ENCODE measurements at regions not wholly inside any gene's neighbourhood (a gene's known extent, or its start where the extent isn't known, plus 50 kb on each side); places are given as distances from the start of the nearest gene placed in this dataset.

DNA sequence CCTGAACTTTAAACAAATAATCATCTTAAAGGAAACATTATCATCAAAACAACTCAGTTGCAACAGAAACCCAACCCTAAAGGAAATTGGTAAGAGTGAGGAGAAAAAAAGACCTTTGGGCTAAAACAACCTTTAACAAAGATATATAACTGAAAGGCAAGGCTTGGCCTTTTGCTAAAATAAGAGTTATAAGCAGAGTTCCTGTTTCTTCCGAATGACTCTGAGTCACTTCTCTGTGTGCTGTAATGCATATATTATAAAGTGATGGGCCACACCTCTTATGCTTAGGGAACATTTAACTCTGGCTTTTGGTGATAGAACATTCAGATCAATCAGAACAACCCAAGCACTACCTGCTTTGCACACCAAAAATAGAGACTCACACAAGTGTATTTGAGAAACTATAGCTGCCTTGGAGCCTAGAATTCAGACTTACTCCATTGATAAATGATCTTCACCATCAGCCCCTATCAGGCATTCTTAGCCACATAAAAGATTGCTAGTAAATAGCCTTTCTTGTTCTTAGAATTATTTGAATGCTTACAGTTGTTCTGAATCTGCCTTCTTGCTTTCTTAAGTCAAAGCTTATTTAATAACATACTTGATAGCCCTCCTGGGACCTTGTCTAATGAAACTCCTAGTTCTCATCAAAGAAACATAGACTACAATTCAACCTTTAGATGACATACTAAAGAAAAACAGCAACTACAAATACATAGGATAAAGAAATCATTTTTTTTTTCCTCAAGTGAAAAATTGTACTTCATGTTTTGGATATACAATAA is 294.2 kb upstream of the SEMA6D start:
- Histone ChIP-seq H3K9ac (ENCODE audit: low read depth in 1 of 2, low read length in 2 of 2) (no peak overlapping the region), H3K9me3 (ENCODE audit: control insufficient read depth in 2 of 2, low read length in 2 of 2) (no peaks in the 10 kb centered on the region), H3K36me3 (ENCODE audit: control insufficient read depth in 2 of 2, insufficient read depth in 2 of 2, low read length in 2 of 2) (no peaks in the 10 kb centered on the region), H3K4me1 (ENCODE audit: control insufficient read depth in 2 of 2, insufficient read depth in 2 of 2, low read length in 2 of 2) (no peaks in the 10 kb centered on the region), H3K27me3 (ENCODE audit: control insufficient read depth in 2 of 2, insufficient read depth in 2 of 2, low read length in 2 of 2) (no peaks in the 10 kb centered on the region), H3K27ac (ENCODE audit: low read depth in 2 of 2, low read length in 2 of 2) (no peak overlapping the region), H3K4me3 (ENCODE audit: low read length in 2 of 2) (no peak overlapping the region)

DNA sequence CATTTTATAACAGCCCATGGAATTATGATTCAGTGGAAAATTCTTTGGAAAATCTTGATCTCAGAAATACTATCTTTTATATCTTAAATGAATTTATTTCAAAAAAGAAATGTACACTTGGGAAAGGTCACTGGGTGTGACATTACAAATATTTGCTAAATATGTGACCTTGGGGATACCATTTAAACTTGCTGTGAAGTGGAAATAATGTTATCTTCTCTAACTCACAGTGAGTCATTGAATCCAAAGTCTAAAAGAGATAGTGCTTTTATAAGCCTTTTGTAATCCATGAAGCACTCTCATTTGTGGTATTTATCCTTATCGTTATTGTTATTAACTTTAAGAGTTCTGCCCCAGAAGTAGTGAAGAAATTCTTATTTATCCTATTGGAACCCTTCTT is 289.8 kb upstream of the SEMA6D start:
- Histone ChIP-seq H3K4me1 (ENCODE audit: control insufficient read depth in 2 of 2, insufficient read depth in 2 of 2, low read length in 2 of 2) (no peaks in the 10 kb centered on the region), H3K27ac (ENCODE audit: low read depth in 2 of 2, low read length in 2 of 2) (no peak overlapping the region), H3K27me3 (ENCODE audit: control insufficient read depth in 2 of 2, insufficient read depth in 2 of 2, low read length in 2 of 2) (no peaks in the 10 kb centered on the region), H3K4me3 (ENCODE audit: low read length in 2 of 2) (no peak overlapping the region), H3K9ac (ENCODE audit: low read depth in 1 of 2, low read length in 2 of 2) (no peak overlapping the region), H3K36me3 (ENCODE audit: control insufficient read depth in 2 of 2, insufficient read depth in 2 of 2, low read length in 2 of 2) (no peaks in the 10 kb centered on the region), H3K9me3 (ENCODE audit: control insufficient read depth in 2 of 2, low read length in 2 of 2) (no peaks in the 10 kb centered on the region)

GRCh38 chr15:47429376-47429775 is 287.9 kb upstream of the SEMA6D start:
- Histone ChIP-seq H3K27ac (ENCODE audit: low read depth in 2 of 2, low read length in 2 of 2) (no peak overlapping the region), H3K27me3 (ENCODE audit: control insufficient read depth in 2 of 2, insufficient read depth in 2 of 2, low read length in 2 of 2) (no peaks in the 10 kb centered on the region), H3K36me3 (ENCODE audit: control insufficient read depth in 2 of 2, insufficient read depth in 2 of 2, low read length in 2 of 2) (no peaks in the 10 kb centered on the region), H3K4me1 (ENCODE audit: control insufficient read depth in 2 of 2, insufficient read depth in 2 of 2, low read length in 2 of 2) (no peaks in the 10 kb centered on the region), H3K9ac (ENCODE audit: low read depth in 1 of 2, low read length in 2 of 2) (no peak overlapping the region), H3K4me3 (ENCODE audit: low read length in 2 of 2) (no peak overlapping the region), H3K9me3 (ENCODE audit: control insufficient read depth in 2 of 2, low read length in 2 of 2) (no peaks in the 10 kb centered on the region)

DNA sequence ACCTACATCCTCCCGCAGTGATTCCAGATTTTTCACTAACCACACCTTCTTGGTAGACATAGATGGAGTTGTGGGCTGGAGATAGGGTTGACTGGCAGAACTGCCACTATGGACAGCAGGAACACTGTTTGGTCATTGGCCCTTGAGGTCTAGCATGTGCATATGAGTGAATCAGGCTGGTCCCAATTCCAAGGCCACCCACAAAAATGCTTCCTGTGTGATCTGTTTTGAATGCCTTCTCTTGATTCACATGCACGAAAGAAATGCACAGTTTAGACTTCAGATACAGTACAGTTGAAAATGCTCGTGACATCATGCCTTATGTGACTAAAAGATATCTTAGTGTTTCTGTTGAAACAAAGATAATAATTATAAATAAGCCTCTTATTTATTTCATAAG is 285.8 kb upstream of the SEMA6D start:
- Histone ChIP-seq H3K4me1 (ENCODE audit: control insufficient read depth in 2 of 2, insufficient read depth in 2 of 2, low read length in 2 of 2) (no peaks in the 10 kb centered on the region), H3K9ac (ENCODE audit: low read depth in 1 of 2, low read length in 2 of 2) (no peak overlapping the region), H3K36me3 (ENCODE audit: control insufficient read depth in 2 of 2, insufficient read depth in 2 of 2, low read length in 2 of 2) (no peaks in the 10 kb centered on the region), H3K27ac (ENCODE audit: low read depth in 2 of 2, low read length in 2 of 2) (no peak overlapping the region), H3K9me3 (ENCODE audit: control insufficient read depth in 2 of 2, low read length in 2 of 2) (no peaks in the 10 kb centered on the region), H3K27me3 (ENCODE audit: control insufficient read depth in 2 of 2, insufficient read depth in 2 of 2, low read length in 2 of 2) (no peaks in the 10 kb centered on the region), H3K4me3 (ENCODE audit: low read length in 2 of 2) (no peak overlapping the region)

- no peaks in the 10 kb centered on the region for H3K9me3 ChIP-seq (ENCODE audit: control insufficient read depth in 2 of 2, low read length in 2 of 2)
- H3K27me3 ChIP-seq (ENCODE audit: control insufficient read depth in 2 of 2, insufficient read depth in 2 of 2, low read length in 2 of 2) = no peaks in the 10 kb centered on the region
- no peak overlapping the region for H3K27ac ChIP-seq (ENCODE audit: low read depth in 2 of 2, low read length in 2 of 2)
- no peak overlapping the region for H3K4me3 ChIP-seq (ENCODE audit: low read length in 2 of 2)
- H3K4me1 ChIP-seq (ENCODE audit: control insufficient read depth in 2 of 2, insufficient read depth in 2 of 2, low read length in 2 of 2) = no peaks in the 10 kb centered on the region
- no peaks in the 10 kb centered on the region for H3K36me3 ChIP-seq (ENCODE audit: control insufficient read depth in 2 of 2, insufficient read depth in 2 of 2, low read length in 2 of 2)
- no peak overlapping the region for H3K9ac ChIP-seq (ENCODE audit: low read depth in 1 of 2, low read length in 2 of 2)
Observed at GRCh38 chr15:47432826-47433225, 284.5 kb upstream of the SEMA6D start.

DNA sequence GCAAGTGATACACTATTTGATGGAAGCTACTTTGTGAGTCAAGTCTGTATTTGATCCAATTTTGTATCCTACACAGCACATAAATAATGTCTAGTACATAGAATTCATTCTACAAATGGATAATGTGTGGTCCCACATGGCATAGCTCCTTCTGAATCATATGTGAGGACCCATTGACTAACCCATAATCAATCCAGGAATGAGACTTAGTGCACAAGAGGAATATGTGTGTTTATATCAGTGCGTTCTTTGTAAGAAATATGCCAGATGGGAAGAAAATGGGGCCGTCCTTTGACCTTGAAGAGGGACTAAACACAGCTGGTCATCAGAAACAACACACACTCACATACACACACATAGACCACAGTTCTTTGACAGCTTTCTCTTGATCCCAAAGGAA is 282.7 kb upstream of the SEMA6D start:
- H3K27me3 ChIP-seq (ENCODE audit: control insufficient read depth in 2 of 2, insufficient read depth in 2 of 2, low read length in 2 of 2) = no peaks in the 10 kb centered on the region
- H3K27ac ChIP-seq (ENCODE audit: low read depth in 2 of 2, low read length in 2 of 2) = no peak overlapping the region

DNA sequence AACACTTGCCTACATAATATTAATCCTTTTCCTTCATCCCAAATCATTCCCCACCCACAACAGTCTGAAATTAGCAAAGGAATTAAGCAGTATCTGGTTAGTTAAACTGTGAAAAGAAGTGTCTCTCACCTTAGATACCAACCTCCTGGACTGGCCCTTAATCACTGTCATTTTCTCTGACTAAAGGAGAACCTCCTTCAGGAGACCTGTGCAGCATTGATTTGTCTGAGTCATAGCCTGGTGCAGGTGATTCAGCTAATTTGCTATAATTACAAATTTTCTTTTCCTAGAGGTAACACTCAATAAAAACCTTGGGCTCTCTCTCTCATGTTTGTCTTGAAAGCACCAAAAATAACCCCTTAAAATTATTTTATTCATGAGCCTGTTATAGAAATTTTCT is 279.8 kb upstream of the SEMA6D start:
- no peak overlapping the region for H3K9ac ChIP-seq (ENCODE audit: low read depth in 1 of 2, low read length in 2 of 2)
- no peaks in the 10 kb centered on the region for H3K27me3 ChIP-seq (ENCODE audit: control insufficient read depth in 2 of 2, insufficient read depth in 2 of 2, low read length in 2 of 2)
- H3K27ac ChIP-seq (ENCODE audit: low read depth in 2 of 2, low read length in 2 of 2) = no peak overlapping the region
- H3K4me3 ChIP-seq (ENCODE audit: low read length in 2 of 2) = no peak overlapping the region
- H3K36me3 ChIP-seq (ENCODE audit: control insufficient read depth in 2 of 2, insufficient read depth in 2 of 2, low read length in 2 of 2) = no peaks in the 10 kb centered on the region
- H3K4me1 ChIP-seq (ENCODE audit: control insufficient read depth in 2 of 2, insufficient read depth in 2 of 2, low read length in 2 of 2) = no peaks in the 10 kb centered on the region
- H3K9me3 ChIP-seq (ENCODE audit: control insufficient read depth in 2 of 2, low read length in 2 of 2) = no peaks in the 10 kb centered on the region

More for the DNA sequence above, 282.7 kb upstream of the SEMA6D start:
- no peak overlapping the region for H3K4me3 ChIP-seq (ENCODE audit: low read length in 2 of 2)
- no peaks in the 10 kb centered on the region for H3K4me1 ChIP-seq (ENCODE audit: control insufficient read depth in 2 of 2, insufficient read depth in 2 of 2, low read length in 2 of 2)
- no peak overlapping the region for H3K9ac ChIP-seq (ENCODE audit: low read depth in 1 of 2, low read length in 2 of 2)
- no peaks in the 10 kb centered on the region for H3K36me3 ChIP-seq (ENCODE audit: control insufficient read depth in 2 of 2, insufficient read depth in 2 of 2, low read length in 2 of 2)
- H3K9me3 ChIP-seq (ENCODE audit: control insufficient read depth in 2 of 2, low read length in 2 of 2) = no peaks in the 10 kb centered on the region

DNA sequence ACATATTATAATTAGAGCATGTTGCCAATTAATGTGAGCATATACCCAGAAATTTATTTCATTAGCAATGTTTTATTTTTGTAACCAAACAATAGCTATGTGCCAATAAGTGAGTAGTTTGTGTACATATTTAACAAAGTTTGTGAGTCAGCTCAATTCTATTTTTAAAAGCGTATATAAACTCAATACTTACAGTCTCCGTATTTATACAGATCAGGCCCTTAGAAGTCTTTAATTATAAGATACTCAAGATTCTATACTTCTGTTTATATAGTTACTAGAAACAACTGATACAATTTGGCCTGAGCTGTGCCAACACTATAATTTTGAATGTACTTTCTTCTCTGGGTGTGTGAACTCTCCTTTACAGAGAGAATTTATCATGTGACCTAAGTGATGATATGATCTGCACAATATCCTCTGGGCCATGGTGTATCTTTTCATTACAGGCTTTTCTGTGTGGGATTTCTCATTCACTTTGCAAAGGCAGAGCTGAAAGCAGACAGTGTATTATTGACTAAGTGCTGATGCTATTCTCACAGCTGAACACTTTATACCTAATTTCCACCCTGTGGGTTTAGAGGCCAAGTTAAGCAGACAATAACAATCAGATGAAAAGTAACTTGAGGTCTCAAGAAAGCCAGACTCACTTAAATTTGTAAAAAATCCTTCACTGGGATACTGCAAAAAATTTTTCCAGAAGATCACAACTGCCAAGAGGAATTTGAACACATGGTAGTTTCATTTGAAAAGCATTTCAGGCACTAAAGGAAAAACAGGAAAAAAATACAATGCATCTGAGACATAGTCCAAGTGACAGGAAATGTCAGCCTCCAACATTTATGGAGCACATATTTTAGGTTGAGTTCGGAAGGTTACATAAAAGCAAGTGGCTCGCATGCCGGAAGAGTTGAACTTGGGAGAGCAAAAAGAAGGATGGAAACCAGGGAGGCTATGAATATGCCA is 277.9 kb upstream of the SEMA6D start:
- no peaks in the 10 kb centered on the region for H3K9me3 ChIP-seq (ENCODE audit: control insufficient read depth in 2 of 2, low read length in 2 of 2)
- no peak overlapping the region for H3K4me3 ChIP-seq (ENCODE audit: low read length in 2 of 2)
- no peaks in the 10 kb centered on the region for H3K27me3 ChIP-seq (ENCODE audit: control insufficient read depth in 2 of 2, insufficient read depth in 2 of 2, low read length in 2 of 2)
- no peaks in the 10 kb centered on the region for H3K4me1 ChIP-seq (ENCODE audit: control insufficient read depth in 2 of 2, insufficient read depth in 2 of 2, low read length in 2 of 2)
- no peak overlapping the region for H3K27ac ChIP-seq (ENCODE audit: low read depth in 2 of 2, low read length in 2 of 2)
- no peak overlapping the region for H3K9ac ChIP-seq (ENCODE audit: low read depth in 1 of 2, low read length in 2 of 2)
- no peaks in the 10 kb centered on the region for H3K36me3 ChIP-seq (ENCODE audit: control insufficient read depth in 2 of 2, insufficient read depth in 2 of 2, low read length in 2 of 2)

GRCh38 chr15:47442371-47442770 is 274.9 kb upstream of the SEMA6D start:
- H3K9me3 ChIP-seq (ENCODE audit: control insufficient read depth in 2 of 2, low read length in 2 of 2) = no peaks in the 10 kb centered on the region
- H3K4me1 ChIP-seq (ENCODE audit: control insufficient read depth in 2 of 2, insufficient read depth in 2 of 2, low read length in 2 of 2) = no peaks in the 10 kb centered on the region
- H3K9ac ChIP-seq (ENCODE audit: low read depth in 1 of 2, low read length in 2 of 2) = no peak overlapping the region
- no peaks in the 10 kb centered on the region for H3K27me3 ChIP-seq (ENCODE audit: control insufficient read depth in 2 of 2, insufficient read depth in 2 of 2, low read length in 2 of 2)
- no peak overlapping the region for H3K4me3 ChIP-seq (ENCODE audit: low read length in 2 of 2)
- no peak overlapping the region for H3K27ac ChIP-seq (ENCODE audit: low read depth in 2 of 2, low read length in 2 of 2)
- no peaks in the 10 kb centered on the region for H3K36me3 ChIP-seq (ENCODE audit: control insufficient read depth in 2 of 2, insufficient read depth in 2 of 2, low read length in 2 of 2)

DNA sequence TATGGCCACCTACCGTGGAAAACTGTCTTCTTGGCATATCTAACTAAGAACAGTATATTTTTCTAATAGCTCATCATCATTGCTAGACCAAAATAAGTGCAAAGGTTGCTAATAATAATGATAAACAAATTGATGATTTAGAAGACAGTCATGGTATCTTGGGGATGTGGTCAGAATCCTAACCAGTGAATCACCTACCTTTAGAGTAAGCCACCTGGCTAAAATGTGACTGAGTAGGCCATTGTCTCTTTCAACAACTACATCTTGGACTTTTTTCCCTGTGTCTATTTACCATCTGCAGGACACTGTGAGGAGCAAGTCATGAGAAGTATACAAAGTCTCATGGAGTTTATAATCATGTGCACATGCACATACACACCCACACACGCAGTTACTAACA is 273.5 kb upstream of the SEMA6D start:
- H3K9me3 ChIP-seq (ENCODE audit: control insufficient read depth in 2 of 2, low read length in 2 of 2) = no peaks in the 10 kb centered on the region
- no peak overlapping the region for H3K9ac ChIP-seq (ENCODE audit: low read depth in 1 of 2, low read length in 2 of 2)
- H3K36me3 ChIP-seq (ENCODE audit: control insufficient read depth in 2 of 2, insufficient read depth in 2 of 2, low read length in 2 of 2) = no peaks in the 10 kb centered on the region
- no peak overlapping the region for H3K4me3 ChIP-seq (ENCODE audit: low read length in 2 of 2)
- H3K27me3 ChIP-seq (ENCODE audit: control insufficient read depth in 2 of 2, insufficient read depth in 2 of 2, low read length in 2 of 2) = no peaks in the 10 kb centered on the region
- H3K4me1 ChIP-seq (ENCODE audit: control insufficient read depth in 2 of 2, insufficient read depth in 2 of 2, low read length in 2 of 2) = no peaks in the 10 kb centered on the region
- H3K27ac ChIP-seq (ENCODE audit: low read depth in 2 of 2, low read length in 2 of 2) = no peak overlapping the region
